HUES6 (cell line): ENCODE measurements at regions not wholly inside any gene's neighbourhood (a gene's known extent, or its start where the extent isn't known, plus 50 kb on each side); places are given as distances from the start of the nearest gene placed in this dataset.

Experiments
- H3K27ac ChIP-seq: 2 replicates; pipeline ENCODE4 v1.7.0; 2013; ENCODE audit warnings: low read depth, mild to moderate bottlenecking, low read length, inconsistent platforms
- H3K27me3 ChIP-seq: 2 replicates; pipeline ENCODE4 v1.6.1; 2013; ENCODE audit warnings: low read length; ENCODE audit not compliant: control insufficient read depth, insufficient read depth
- H3K36me3 ChIP-seq: 2 replicates; pipeline ENCODE4 v1.6.1; 2013; ENCODE audit warnings: low read length; ENCODE audit not compliant: control insufficient read depth, insufficient read depth
- H3K4me1 ChIP-seq: 2 replicates; pipeline ENCODE4 v1.6.1; 2013; ENCODE audit warnings: low read length; ENCODE audit not compliant: control insufficient read depth, insufficient read depth
- H3K4me3 ChIP-seq: 2 replicates; pipeline ENCODE4 v1.5.1; 2013; ENCODE audit warnings: low read depth, low read length
- H3K9ac ChIP-seq: one replicate; pipeline ENCODE4 v1.6.1; 2013; ENCODE audit warnings: mild to moderate bottlenecking, low read length
- H3K9me3 ChIP-seq: 2 replicates; pipeline ENCODE4 v1.6.1; 2013; ENCODE audit warnings: low read depth, low read length; ENCODE audit not compliant: control insufficient read depth, insufficient read depth

DNA sequence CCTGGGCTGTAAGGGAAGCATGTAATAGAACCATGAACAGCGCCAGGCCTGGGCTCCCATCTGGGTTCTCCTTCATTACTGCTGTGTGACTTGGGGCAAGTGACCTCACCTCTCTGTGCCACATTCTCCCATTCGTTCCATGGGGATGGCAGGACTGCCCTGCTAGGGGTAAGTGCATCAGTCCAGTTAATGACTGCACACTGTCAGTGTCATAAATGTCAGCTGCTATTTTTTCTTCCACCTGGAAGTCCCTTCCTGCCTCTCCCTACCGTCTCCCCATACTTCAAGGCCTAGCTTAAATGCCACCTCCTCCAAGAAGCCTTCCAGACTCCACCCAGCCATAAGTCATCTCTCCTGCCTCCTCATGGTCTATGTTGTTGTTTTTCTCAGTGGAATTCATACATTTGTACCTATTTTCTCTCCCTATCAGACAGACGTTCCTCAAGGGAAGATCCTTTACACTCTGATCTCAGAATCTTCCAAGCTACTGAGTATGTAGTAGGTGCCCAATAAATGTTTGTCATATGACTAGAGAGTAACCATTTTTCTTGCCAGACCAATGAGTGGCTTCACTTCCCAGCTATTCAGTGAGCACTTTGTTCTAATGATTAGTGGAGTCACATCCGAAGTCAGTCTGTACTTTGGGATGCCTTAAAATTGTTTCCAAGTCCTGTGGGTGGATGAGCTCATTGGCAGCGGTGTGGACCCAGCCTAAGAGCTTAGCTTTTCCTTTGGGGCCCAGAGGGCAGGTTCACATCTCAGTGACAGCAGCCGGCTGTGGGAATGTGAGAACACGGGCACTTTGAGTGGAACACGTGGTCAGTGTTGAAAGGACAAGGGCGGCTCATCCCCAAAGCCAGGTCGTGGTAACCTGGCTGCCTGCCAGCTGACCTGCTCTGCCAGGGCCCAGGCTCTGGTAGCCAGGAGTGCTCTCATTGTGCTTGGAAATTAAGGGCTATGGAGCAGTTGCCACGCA, 147.5 kb upstream of the GSE1 start:
- peaks cover 48% of the 10 kb centered on the region for H3K27me3 ChIP-seq

DNA sequence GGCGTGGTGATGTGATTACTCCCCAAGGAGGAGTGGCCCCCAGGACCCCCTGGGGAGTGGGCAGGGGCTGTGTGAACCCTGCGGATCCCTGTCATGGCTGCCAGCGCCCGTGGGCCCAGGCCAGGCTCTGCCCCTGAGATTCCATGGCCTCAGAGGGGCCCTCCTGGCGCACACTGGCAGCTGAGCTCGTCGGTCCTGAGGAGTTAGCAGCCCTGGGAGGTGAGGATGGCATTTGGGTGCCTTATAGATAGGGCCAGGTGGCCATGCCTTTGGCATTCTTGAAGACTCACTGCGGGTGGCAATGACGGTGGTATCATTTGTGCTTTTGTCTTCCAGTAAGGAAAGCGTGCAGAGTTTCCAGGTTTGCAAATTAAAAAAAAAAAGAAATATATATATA, 146.8 kb upstream of the GSE1 start:
- H3K27me3 ChIP-seq, result peaks cover 43% of the 10 kb centered on the region
- no peak overlapping the region for H3K9ac ChIP-seq
- H3K36me3 ChIP-seq, result no peaks in the 10 kb centered on the region
- no peak overlapping the region for H3K4me3 ChIP-seq
- H3K27ac ChIP-seq, result no peak overlapping the region
- H3K9me3 ChIP-seq, result no peaks in the 10 kb centered on the region
- peaks cover 24% of the 10 kb centered on the region for H3K4me1 ChIP-seq

More for the DNA sequence above, 147.5 kb upstream of the GSE1 start:
- Histone ChIP-seq H3K4me3 (no peak overlapping the region), H3K27ac (no peak overlapping the region), H3K9ac (no peak overlapping the region), H3K4me1 (peaks cover 31% of the 10 kb centered on the region), H3K36me3 (no peaks in the 10 kb centered on the region), H3K9me3 (no peaks in the 10 kb centered on the region)

DNA sequence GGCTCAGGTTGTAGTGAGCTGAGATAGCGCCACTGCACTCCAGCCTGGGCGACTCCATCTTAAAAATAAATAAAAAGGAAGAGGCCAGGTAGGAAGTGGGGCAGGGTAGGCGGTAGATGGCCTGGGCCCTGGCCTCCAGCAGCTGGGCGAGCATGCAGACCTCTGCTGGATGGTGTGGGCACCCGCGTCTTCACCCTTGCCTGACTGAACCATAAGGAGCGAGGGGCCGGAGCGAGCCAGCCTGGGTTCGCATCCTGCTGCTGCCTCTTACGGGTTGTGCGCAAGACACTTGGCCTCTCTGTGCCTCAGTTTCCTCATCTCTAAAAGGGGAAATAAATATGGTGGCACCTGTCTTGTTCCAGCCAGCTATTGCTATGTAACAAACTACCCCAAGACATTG, 146.1 kb upstream of the GSE1 start:
- Histone ChIP-seq H3K4me1 (peaks cover 19% of the 10 kb centered on the region), H3K27ac (no peak overlapping the region), H3K27me3 (peaks cover 37% of the 10 kb centered on the region), H3K9me3 (no peaks in the 10 kb centered on the region), H3K4me3 (no peak overlapping the region), H3K9ac (no peak overlapping the region), H3K36me3 (no peaks in the 10 kb centered on the region)

DNA sequence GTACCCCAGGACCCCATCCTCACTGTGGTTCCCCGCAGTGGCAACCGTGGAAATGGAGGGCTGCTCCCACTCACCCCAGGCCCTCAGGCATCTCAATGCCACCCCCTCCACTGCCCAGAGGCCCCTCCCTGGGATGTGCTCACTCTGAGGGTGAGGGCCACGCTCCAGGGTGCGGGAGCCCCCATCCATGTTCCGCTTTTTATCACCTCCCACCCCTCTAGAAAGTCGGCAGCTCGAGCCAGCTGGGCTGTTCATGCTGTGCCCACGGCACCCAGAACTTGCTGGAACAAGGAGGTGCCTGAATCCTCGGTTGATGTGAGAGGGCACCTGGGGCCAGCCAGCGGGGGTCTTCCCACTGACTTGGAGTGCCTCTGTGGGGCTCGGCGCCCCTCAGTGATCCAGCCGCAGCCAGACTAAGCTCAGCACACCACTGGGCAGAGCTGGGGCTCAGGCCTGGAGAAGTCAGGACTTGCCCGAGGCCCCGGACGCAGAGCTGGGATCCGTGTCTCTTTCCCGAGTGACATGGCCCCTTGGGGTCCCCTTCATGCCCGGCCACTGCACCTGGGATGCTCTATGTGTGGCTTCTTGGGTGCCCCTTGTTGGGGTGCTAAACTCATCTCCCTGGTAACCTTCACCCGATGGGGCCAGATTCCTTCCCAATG, 143.1 kb upstream of the GSE1 start:
- Histone ChIP-seq H3K36me3 (no peaks in the 10 kb centered on the region), H3K9ac (no peak overlapping the region), H3K27me3 (peaks cover 9% of the 10 kb centered on the region; the same call in 1 of the 2 replicates), H3K9me3 (no peaks in the 10 kb centered on the region), H3K4me3 (no peak overlapping the region), H3K4me1 (peaks cover 36% of the 10 kb centered on the region), H3K27ac (no peak overlapping the region)

DNA sequence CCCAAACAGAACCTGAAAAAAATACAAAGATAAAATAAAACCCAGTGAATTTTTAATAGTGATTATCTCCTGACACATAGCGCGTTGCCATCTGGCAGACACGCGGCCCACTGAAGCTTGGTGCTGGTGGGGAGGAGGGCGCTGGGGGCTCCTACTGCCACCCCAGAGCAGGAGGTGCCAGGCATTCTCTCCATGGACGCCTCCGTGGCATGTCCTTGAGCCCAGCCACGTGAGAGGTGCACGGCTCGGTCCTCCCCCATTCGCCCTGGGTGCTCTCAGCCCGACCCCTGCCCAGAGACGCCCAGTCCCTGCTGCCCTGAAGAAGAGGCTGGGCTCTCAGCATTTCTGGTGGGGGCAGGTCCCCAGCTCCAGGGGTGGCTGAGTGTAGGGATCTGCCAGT, 142.2 kb upstream of the GSE1 start:
- H3K9me3 ChIP-seq, result no peaks in the 10 kb centered on the region
- H3K27me3 ChIP-seq, result 0 out of 2 replicates have a peak, but pooled peaks cover 1% of the 10 kb centered on the region
- H3K27ac ChIP-seq, result no peak overlapping the region
- H3K9ac ChIP-seq, result no peak overlapping the region
- H3K4me1 ChIP-seq, result peaks cover 39% of the 10 kb centered on the region
- H3K4me3 ChIP-seq, result no peak overlapping the region
- H3K36me3 ChIP-seq, result no peaks in the 10 kb centered on the region

DNA sequence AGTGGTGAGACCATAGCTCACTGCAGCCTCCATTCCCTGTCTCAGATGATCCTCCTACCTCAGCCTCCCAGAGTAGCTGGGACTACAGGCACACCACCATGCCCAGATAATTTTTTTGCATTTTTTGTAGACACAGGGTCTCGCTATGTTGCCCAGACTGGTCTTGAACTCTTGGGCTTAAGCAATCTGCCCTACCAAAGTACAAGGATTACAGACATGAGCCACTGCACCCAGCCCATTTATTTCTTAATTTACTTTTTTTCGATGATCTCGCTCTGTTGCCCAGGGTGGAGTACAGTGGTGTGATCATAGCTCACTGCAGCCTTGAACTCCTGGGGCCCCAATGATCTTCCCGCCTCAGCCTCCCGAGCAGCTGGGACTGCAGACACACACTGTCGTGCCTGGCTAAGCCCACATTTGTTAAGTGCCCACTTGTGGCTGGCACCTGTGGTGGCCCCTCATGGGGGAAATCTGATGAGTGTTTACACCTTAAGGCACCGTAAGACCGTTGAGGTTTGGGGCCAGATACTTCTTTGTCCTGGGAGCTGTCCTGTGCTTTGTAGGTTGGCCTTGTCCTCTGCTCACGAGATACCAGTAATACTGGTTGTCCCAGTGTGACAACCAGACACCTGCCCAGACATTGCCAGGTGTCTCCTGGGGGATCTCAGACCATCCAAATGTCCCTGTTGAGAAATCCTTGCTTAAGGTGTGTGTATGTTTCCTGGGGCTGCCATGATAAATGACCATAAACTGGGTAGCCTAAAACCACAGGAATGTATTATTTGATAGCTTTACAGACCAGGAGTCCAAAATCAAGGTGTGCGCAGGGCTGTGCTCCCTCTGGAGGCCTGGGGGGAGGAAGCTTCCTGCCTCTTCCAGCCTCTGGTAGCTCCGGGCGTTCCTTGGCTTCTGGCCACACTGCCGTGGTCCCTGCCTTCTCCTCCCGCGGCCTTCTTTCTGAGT, 141.4 kb upstream of the GSE1 start:
- peaks cover 39% of the 10 kb centered on the region for H3K4me1 ChIP-seq
- no peak overlapping the region for H3K27ac ChIP-seq

DNA sequence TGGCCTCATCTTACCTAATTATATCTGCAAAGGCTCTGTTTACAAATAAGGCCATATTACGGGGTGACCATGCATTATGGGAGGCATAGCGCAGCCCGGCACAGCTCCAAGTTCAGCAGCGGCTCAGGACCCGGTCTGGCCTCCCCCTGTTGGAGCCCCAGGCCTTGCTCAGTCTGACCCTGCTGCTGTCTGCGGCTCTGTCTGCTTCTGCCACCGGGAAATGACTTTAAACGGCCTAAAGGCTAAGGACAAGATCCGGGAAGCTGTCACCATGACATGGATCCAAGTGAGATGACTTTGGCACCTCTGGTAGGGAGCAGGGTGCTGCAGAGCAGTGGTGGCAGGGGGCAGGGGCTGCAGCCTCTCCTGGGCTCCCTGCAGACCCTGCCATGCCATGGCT, 140.6 kb upstream of the GSE1 start:
- Histone ChIP-seq H3K27me3 (no peaks in the 10 kb centered on the region), H3K4me3 (no peak overlapping the region), H3K36me3 (no peaks in the 10 kb centered on the region), H3K27ac (0 out of 2 replicates have a peak overlapping the region, but pooled peaks have one; percentile 26), H3K4me1 (peaks cover 39% of the 10 kb centered on the region), H3K9ac (no peak overlapping the region), H3K9me3 (no peaks in the 10 kb centered on the region)

More for the DNA sequence above, 141.4 kb upstream of the GSE1 start:
- Histone ChIP-seq H3K27me3 (no peaks in the 10 kb centered on the region), H3K9ac (no peak overlapping the region), H3K36me3 (no peaks in the 10 kb centered on the region), H3K4me3 (no peak overlapping the region), H3K9me3 (no peaks in the 10 kb centered on the region)

DNA sequence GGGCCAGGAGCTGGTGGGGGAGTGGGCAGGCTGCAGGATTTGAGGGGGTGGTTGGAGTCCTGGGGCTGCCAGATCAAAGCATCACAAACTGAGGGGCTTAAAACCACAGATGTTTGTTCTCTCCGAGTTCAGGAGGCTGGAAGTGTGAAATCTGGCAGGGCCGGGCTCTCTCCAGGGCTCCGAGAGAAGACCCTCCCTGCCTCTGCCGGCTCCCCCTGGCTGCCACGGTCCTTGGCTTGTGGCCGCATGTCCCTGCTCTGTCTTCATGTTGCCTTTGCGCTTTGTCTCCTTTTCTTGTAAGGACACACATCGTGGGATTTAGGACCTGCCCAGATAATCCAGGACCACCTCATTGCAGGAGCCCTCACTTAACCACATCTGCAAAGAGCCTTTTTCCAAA, 139.8 kb upstream of the GSE1 start:
- H3K4me3 ChIP-seq, result no peak overlapping the region
- no peaks in the 10 kb centered on the region for H3K9me3 ChIP-seq
- no peaks in the 10 kb centered on the region for H3K36me3 ChIP-seq
- no peak overlapping the region for H3K27ac ChIP-seq
- H3K9ac ChIP-seq, result no peak overlapping the region
- peaks cover 39% of the 10 kb centered on the region for H3K4me1 ChIP-seq
- H3K27me3 ChIP-seq, result no peaks in the 10 kb centered on the region

DNA sequence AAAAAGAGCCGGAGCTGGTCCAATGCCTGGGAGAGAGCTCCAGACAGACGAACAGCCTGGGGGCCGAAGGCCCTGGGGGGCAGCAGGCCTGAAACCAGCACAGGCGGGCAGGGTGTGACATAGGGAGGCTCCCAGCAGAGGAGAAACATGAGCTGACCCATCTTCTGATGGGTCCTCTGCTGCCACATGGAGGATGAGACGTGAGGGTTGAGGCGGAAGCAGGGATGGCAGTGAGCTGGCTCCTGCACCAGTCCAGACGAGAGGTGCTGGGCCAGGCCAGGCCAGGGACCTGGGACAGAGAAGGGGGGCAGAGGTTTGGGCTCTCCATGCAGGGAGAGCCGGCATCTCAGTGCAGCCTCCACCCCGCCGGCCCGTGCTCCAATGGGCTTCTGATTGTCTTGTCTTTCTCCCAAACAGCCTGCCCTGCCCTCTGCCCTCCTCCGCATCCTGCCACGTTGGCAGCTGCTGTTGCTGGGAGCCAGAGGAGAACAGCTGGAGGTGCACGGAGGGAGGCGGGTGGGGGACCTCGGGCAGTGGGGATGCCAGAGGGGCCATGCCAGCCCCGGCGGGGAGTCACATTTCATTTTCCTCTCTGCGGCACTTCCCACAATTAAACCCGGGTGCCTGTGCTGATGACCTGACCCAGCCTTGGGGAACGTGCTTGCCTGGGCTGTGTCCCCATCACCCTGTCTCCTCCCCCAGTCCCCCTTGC, 139.1 kb upstream of the GSE1 start:
- Histone ChIP-seq H3K27me3 (no peaks in the 10 kb centered on the region), H3K27ac (no peak overlapping the region)

DNA sequence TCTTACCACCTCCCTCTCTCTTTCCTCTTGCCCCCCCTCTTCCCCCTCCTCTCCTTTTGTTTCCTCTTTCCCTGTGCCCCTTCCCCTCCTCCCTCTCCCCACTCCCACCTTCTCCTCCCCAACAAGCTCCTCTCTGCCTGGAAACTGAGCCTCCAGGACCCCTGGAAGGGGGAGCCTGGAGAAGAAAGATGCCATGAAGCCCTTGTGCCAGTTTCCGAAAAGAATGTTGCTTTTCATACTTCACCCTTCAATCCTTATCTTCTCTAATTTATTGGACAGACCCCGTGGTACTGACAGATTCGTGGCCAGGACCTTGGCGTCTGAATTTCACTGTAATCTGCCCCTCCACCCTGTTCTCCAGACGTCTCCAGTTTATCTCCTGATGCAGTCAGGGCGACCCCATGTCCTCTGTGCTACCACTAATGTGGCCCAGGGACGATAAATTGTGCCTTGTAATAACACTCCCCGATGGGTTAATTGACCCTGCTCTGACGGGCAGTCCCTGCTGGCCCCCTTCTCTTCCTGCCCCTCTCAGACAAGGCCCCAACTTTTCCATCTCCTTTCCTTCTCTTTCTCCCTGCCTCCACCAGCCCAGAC, 138.4 kb upstream of the GSE1 start:
- Histone ChIP-seq H3K27me3 (no peaks in the 10 kb centered on the region), H3K9me3 (no peaks in the 10 kb centered on the region), H3K27ac (no peak overlapping the region), H3K4me3 (no peak overlapping the region), H3K4me1 (peaks cover 36% of the 10 kb centered on the region), H3K36me3 (no peaks in the 10 kb centered on the region), H3K9ac (no peak overlapping the region)

More for the DNA sequence above, 139.1 kb upstream of the GSE1 start:
- H3K9me3 ChIP-seq, result no peaks in the 10 kb centered on the region
- no peak overlapping the region for H3K9ac ChIP-seq
- H3K4me3 ChIP-seq, result no peak overlapping the region
- H3K4me1 ChIP-seq, result peaks cover 39% of the 10 kb centered on the region
- no peaks in the 10 kb centered on the region for H3K36me3 ChIP-seq
